ENCODE measurements at regions not wholly inside any gene's neighbourhood (a gene's known extent, or its start where the extent isn't known, plus 50 kb on each side); places are given as distances from the start of the nearest gene placed in this dataset.
"Not testable (repeated sequence)": the region's sequence is repeated elsewhere in the genome, so short reads cannot be mapped to it uniquely, and the experiment has no call there.

DNA sequence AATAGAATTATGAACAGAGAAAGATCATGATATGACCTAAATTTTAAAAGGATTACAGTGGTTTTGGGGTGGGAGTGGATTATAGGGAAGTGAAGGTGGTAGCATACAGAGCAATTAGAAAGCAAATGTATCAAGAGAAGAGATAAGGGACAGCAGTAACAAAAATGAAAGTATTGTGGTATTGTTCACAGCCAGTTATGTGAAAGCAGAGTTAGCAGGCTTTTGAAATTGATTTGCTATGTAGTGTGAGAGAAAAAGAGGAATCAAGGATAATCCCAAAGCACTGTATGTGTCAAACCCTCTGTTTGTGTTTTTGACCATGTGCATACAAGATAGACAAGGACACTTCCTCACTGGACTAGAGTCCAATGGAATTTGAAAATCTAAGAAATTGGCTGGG is 1721.4 kb downstream of the PCDH9 start:
- H3K4me3 ChIP-seq (ENCODE audit: low read depth, low read length): no peak overlapping the region
- DNase-seq (ENCODE audit: low read depth): no peak
- TF ChIP-seq, protein P1, sequence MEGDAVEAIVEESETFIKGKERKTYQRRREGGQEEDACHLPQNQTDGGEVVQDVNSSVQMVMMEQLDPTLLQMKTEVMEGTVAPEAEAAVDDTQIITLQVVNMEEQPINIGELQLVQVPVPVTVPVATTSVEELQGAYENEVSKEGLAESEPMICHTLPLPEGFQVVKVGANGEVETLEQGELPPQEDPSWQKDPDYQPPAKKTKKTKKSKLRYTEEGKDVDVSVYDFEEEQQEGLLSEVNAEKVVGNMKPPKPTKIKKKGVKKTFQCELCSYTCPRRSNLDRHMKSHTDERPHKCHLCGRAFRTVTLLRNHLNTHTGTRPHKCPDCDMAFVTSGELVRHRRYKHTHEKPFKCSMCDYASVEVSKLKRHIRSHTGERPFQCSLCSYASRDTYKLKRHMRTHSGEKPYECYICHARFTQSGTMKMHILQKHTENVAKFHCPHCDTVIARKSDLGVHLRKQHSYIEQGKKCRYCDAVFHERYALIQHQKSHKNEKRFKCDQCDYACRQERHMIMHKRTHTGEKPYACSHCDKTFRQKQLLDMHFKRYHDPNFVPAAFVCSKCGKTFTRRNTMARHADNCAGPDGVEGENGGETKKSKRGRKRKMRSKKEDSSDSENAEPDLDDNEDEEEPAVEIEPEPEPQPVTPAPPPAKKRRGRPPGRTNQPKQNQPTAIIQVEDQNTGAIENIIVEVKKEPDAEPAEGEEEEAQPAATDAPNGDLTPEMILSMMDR (conservative IDR thresholded peaks at IDR 0.05; ENCODE audit: low read depth, low read length): no peak

DNA sequence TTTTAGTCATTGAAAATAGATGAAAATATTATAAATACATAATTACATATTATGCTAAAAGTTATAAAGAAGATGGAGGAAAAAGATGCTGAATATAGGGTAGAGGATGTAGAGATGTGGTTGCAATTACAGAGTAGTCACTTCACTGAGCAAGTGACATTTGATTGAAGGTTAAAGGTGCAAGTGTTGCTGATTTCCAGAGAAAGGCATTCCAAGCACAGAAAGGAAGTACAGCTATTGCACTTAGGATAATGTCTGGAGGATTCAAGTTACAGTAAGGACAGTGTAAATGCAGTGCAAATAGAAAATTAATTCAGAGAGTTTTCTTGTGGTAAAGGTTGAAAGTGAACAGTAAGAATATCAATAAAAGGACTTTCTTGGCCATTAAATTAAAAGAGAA is 1721.8 kb downstream of the PCDH9 start:
- no peak overlapping the region for H3K4me3 ChIP-seq (ENCODE audit: low read depth, low read length)
- TF ChIP-seq, protein P1 (conservative IDR thresholded peaks at IDR 0.05; ENCODE audit: low read depth, low read length): no peak
- no peak for DNase-seq (ENCODE audit: low read depth)

DNA sequence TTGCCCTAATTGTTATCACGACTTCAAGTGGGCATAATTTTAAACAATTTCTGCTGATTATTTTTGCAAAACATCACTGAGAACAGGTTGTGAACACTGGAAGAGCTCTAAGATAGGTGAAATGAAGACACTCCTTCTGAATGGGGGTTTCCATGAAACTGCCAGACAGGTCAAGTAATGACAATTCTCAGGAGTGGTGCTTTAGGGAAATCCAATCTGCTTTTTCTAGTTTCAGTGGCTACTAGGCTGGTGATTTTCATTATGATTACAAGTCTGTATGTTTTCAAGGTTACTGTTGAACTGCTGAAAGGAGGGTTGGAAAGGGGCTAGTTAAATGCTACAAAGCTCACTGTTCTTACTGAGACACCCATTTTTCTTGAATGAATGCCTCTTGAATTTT is 1724.2 kb downstream of the PCDH9 start:
- no peak for DNase-seq (ENCODE audit: low read depth)
- TF ChIP-seq, protein P1 (conservative IDR thresholded peaks at IDR 0.05; ENCODE audit: low read depth, low read length): no peak
- no peak overlapping the region for H3K4me3 ChIP-seq (ENCODE audit: low read depth, low read length)

DNA sequence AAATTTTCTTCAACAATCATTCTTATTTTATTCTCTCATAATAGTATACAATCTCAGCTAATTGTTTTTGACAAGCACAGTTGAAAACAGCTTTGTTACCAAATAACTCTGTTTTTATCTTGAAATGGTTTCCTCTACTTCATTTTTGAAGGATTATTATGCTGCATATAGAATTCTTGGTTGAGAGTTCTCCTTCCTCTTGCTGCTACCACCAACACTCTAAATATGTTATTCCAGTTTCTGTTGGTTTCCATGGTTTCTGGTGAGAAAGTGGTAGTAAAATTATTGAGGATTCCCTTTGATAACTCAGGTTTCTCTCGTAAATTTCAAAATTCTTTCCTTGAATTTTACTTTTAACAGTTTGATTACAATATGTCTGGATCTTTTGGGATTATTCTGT is 1725.9 kb downstream of the PCDH9 start:
- H3K4me3 ChIP-seq (ENCODE audit: low read depth, low read length): no peak overlapping the region
- TF ChIP-seq, protein P1 (conservative IDR thresholded peaks at IDR 0.05; ENCODE audit: low read depth, low read length): no peak
- DNase-seq (ENCODE audit: low read depth): no peak

DNA sequence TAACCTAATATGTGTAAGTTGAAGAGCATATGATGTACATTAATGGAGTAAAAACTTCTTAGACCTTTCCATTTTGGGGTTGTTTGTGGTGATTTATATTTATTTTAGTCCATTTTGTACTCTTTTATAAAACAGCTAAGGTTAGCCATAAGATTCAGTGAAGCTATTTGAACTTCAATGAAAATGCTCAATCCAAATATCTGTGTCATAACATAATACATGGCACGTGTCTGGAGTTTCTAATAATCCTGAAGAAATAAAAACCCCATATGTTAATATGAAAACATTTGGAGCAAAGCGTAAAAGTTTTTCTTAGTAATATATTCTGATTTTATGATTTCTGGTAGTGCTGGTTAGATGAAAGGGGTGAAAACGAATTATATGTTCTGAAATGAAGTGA is 1729.7 kb downstream of the PCDH9 start:
- DNase-seq (ENCODE audit: low read depth): no peak
- TF ChIP-seq, protein P1 (conservative IDR thresholded peaks at IDR 0.05; ENCODE audit: low read depth, low read length): no peak
- H3K4me3 ChIP-seq (ENCODE audit: low read depth, low read length): no peak overlapping the region

DNA sequence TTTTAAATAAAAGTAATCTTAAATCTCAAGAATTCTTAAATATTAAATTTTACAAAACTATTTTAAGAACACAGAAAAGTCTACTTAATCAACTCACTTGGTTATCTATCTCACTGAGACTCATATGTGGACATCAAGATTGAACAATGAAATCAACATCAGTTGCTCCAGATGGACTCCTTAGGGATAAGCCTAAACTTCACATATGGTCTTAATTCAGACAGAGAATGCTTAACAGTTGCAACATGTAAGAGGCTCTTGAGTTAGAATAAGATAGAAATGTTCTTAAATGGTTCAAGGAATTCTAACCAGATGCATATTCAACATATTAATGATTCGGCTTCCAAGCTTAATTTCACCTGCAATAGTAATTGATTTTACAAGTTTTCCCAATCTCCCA is 1730.9 kb downstream of the PCDH9 start:
- TF ChIP-seq, protein P1 (conservative IDR thresholded peaks at IDR 0.05; ENCODE audit: low read depth, low read length): no peak
- no peak overlapping the region for H3K4me3 ChIP-seq (ENCODE audit: low read depth, low read length)
- DNase-seq (ENCODE audit: low read depth): no peak

DNA sequence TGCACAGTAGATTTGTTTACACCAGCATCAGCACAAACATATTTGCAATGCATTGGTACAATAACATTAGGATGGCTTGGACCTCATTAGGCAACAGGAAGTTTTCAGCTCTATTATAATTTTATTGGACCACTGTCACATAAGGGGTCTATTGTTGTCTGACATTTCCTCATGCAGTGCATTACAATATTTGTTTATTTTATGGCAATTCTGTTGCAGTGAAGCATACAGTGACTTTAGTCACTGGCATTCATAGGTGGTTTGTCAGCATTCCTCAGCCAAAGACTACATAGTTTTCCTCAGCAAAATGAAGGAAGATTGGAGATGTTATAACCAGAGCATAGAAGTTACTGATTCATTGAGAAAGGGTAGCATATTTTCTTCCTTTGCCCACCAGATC is 1732.9 kb downstream of the PCDH9 start:
- peak; percentile 7 for DNase-seq (ENCODE audit: low read depth)
- H3K4me3 ChIP-seq (ENCODE audit: low read depth, low read length): no peak overlapping the region
- TF ChIP-seq, protein P1 (conservative IDR thresholded peaks at IDR 0.05; ENCODE audit: low read depth, low read length): no peak

DNA sequence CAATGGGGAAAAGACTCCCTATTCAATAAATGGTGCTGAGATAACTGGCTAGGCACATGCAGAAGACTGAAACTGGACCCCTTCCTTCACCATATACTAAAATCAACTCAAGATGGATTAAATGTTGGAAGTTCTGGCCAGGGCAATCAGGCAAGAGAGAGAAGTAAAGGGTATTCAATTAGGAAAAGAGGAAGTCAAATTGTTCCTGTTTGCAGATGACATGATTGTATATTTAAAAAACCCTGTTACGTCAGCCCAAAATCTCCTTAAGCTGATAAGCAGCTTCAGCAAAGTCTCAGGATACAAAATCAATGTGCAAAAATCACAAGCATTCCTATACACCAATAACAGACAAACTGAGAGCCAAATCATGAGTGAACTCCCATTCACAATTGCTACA is 1739.4 kb downstream of the PCDH9 start:
- H3K4me3 ChIP-seq (ENCODE audit: low read depth, low read length); DNase-seq (ENCODE audit: low read depth): not testable (repeated sequence)
